ENCODE measurements at regions not wholly inside any gene's neighbourhood (a gene's known extent, or its start where the extent isn't known, plus 50 kb on each side); places are given as distances from the start of the nearest gene placed in this dataset.

DNA sequence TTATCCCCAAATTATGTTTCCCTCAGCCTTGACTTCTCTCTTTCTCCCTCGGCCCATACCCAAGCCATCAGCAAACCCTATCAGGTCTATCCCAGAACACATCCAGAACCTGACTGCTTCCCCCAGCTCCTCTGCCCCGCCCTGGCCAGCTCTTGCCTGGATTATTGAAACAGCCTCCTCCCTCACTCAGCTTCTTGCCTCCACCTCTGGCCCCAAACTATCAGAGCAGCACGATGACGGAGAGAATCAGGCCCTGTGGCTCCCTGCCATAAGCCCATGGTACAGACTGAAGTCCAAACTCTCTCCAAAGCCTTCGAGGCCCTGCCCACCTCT lies 105.3 kb upstream of the LINGO1 start:
- TF ChIP-seq, protein P1, sequence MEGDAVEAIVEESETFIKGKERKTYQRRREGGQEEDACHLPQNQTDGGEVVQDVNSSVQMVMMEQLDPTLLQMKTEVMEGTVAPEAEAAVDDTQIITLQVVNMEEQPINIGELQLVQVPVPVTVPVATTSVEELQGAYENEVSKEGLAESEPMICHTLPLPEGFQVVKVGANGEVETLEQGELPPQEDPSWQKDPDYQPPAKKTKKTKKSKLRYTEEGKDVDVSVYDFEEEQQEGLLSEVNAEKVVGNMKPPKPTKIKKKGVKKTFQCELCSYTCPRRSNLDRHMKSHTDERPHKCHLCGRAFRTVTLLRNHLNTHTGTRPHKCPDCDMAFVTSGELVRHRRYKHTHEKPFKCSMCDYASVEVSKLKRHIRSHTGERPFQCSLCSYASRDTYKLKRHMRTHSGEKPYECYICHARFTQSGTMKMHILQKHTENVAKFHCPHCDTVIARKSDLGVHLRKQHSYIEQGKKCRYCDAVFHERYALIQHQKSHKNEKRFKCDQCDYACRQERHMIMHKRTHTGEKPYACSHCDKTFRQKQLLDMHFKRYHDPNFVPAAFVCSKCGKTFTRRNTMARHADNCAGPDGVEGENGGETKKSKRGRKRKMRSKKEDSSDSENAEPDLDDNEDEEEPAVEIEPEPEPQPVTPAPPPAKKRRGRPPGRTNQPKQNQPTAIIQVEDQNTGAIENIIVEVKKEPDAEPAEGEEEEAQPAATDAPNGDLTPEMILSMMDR (IDR thresholded peaks at IDR 0.05), result no peak
- TF ChIP-seq POLR2A (IDR thresholded peaks at IDR 0.05) (no peak), EP300 (IDR thresholded peaks at IDR 0.05) (no peak)

All from tibial nerve (tissue), 4 donors.